ENCODE measurements at regions not wholly inside any gene's neighbourhood (a gene's known extent, or its start where the extent isn't known, plus 50 kb on each side); places are given as distances from the start of the nearest gene placed in this dataset.

DNA sequence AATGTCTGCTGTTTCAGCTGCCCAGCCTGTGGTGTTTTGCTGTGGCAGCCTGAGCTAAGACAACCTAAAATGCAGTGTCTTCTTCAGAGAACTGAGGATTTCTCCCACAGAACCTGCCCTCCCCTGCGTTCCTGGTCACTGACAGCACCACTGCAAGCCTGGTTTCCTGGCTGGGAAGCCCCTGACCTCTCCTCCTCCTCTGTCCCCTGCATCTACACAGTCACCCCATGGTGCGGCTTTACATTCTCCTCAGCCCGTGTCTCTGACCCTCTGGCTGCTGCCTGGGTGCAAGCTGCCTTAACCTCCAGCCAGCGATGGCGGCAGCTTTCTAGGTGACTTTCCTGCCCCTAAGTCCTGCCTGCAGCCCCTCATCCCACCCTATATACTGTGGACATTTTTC lies 337.3 kb upstream of the ZNF32 start:
- H3K27me3 Mint-ChIP-seq, result no peaks in the 10 kb centered on the region
- H3K4me1 Mint-ChIP-seq, result peaks cover 2% of the 10 kb centered on the region
- no peaks in the 10 kb centered on the region for H3K36me3 Mint-ChIP-seq (ENCODE audit: low read depth)
- H3K4me3 Mint-ChIP-seq, result no peak overlapping the region
- H3K9me3 ChIP-seq (ENCODE audit: control insufficient read depth, low read length, poor library complexity, severe bottlenecking), result no peaks in the 10 kb centered on the region
- no peak for ATAC-seq
- DNase-seq, result no peak
- H3K27ac Mint-ChIP-seq, result no peak overlapping the region

- no peaks in the 10 kb centered on the region for H3K27me3 Mint-ChIP-seq
- no peak overlapping the region for H3K27ac Mint-ChIP-seq
- no peaks in the 10 kb centered on the region for H3K9me3 ChIP-seq (ENCODE audit: control insufficient read depth, low read length, poor library complexity, severe bottlenecking)
- no peak overlapping the region for H3K4me3 Mint-ChIP-seq
- DNase-seq (no peak), ATAC-seq (no peak)
- peaks cover 6% of the 10 kb centered on the region for H3K4me1 Mint-ChIP-seq
- no peaks in the 10 kb centered on the region for H3K36me3 Mint-ChIP-seq (ENCODE audit: low read depth)
These were observed 335.2 kb upstream of the ZNF32 start for GRCh38 chr10:43983856-43984271.

DNA sequence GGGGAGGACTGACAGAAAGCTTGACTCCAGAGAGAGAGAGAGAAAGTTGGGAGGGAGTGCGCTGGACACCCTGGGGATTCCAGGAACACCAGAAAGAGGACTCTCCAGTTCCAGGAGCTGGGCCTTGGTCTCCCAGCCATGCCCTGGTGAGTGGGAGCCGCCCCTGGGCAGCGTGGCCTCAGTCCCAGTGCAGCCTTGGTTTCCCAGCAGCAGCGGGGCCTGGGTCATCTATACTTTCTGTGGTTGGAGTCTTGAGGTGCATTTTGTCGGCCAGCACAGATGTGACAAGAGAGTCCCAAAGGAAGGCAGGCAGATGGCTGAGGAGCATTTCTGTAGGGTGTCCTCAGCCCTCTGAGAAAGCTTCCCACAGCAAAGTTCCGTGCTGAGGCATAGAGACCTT lies 334.7 kb upstream of the ZNF32 start:
- DNase-seq (no peak), ATAC-seq (no peak)
- no peak overlapping the region for H3K27ac Mint-ChIP-seq
- no peaks in the 10 kb centered on the region for H3K9me3 ChIP-seq (ENCODE audit: control insufficient read depth, low read length, poor library complexity, severe bottlenecking)
- no peaks in the 10 kb centered on the region for H3K36me3 Mint-ChIP-seq (ENCODE audit: low read depth)
- H3K4me3 Mint-ChIP-seq, result no peak overlapping the region
- no peaks in the 10 kb centered on the region for H3K27me3 Mint-ChIP-seq
- peaks cover 6% of the 10 kb centered on the region for H3K4me1 Mint-ChIP-seq

DNA sequence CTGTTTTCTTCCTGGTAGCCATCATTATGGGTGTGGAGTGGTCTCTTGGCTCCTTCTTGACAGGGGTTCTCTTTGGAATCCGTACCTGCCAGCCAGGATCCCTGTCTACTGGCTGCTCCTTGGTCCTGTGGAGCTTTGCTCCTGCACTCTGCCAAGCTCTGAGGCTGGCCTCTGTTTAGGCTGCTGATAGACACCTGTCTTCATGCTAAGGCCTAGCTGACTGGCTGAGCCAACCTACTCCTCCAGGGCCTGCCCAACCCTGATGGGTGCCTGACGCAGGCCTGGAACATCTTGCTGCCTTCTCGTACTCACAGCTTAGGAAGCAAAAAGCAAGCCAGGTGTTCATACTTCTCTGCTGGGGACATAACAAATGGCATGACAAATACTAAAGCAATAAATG lies 333.6 kb upstream of the ZNF32 start:
- Mint-ChIP-seq H3K27me3 (no peaks in the 10 kb centered on the region), H3K36me3 (ENCODE audit: low read depth) (no peaks in the 10 kb centered on the region)

DNA sequence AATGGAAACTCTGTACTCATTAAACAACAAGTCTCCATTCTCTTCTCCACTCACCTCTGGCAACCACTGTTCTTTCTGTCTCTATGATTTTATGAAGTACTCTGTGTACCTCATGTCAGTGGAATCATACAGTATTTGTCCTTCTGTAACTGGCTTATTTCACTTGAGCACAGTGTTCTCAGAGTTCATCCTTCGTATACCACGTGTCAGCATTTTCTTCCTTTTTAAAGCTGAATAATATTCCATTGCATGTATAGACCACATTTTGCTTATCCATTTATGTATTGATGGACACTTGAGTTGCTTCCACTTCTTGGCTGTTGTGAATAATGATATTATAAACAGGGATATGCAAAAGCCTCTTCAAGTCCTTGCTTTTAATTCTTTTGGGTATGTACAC lies 333.0 kb upstream of the ZNF32 start:
- peak overlapping the region; percentile 19 for H3K27ac Mint-ChIP-seq
- H3K4me1 Mint-ChIP-seq, result peaks cover 6% of the 10 kb centered on the region
- no peak for DNase-seq
- H3K36me3 Mint-ChIP-seq (ENCODE audit: low read depth), result no peaks in the 10 kb centered on the region
- no peaks in the 10 kb centered on the region for H3K27me3 Mint-ChIP-seq
- no peaks in the 10 kb centered on the region for H3K9me3 ChIP-seq (ENCODE audit: control insufficient read depth, low read length, poor library complexity, severe bottlenecking)
- no peak for ATAC-seq
- no peak overlapping the region for H3K4me3 Mint-ChIP-seq

More for the DNA sequence above, 333.6 kb upstream of the ZNF32 start:
- Mint-ChIP-seq H3K4me3 (no peak overlapping the region), H3K27ac (peak overlapping the region; percentile 19), H3K4me1 (peaks cover 6% of the 10 kb centered on the region)
- DNase-seq (no peak), ATAC-seq (no peak)
- no peaks in the 10 kb centered on the region for H3K9me3 ChIP-seq (ENCODE audit: control insufficient read depth, low read length, poor library complexity, severe bottlenecking)

GRCh38 chr10:43981232-43981631 lies 332.6 kb upstream of the ZNF32 start:
- DNase-seq (no peak), ATAC-seq (no peak)
- H3K9me3 ChIP-seq (ENCODE audit: control insufficient read depth, low read length, poor library complexity, severe bottlenecking), result no peaks in the 10 kb centered on the region
- peaks cover 7% of the 10 kb centered on the region for H3K4me1 Mint-ChIP-seq
- H3K27ac Mint-ChIP-seq, result peak overlapping the region; percentile 19
- H3K36me3 Mint-ChIP-seq (ENCODE audit: low read depth), result no peaks in the 10 kb centered on the region
- H3K27me3 Mint-ChIP-seq, result no peaks in the 10 kb centered on the region
- no peak overlapping the region for H3K4me3 Mint-ChIP-seq

GRCh38 chr10:43980715-43981114 lies 332.0 kb upstream of the ZNF32 start:
- no peaks in the 10 kb centered on the region for H3K9me3 ChIP-seq (ENCODE audit: control insufficient read depth, low read length, poor library complexity, severe bottlenecking)
- H3K36me3 Mint-ChIP-seq (ENCODE audit: low read depth), result no peaks in the 10 kb centered on the region
- H3K27me3 Mint-ChIP-seq, result no peaks in the 10 kb centered on the region
- no peak overlapping the region for H3K4me3 Mint-ChIP-seq
- H3K27ac Mint-ChIP-seq, result no peak overlapping the region
- ATAC-seq (no peak), DNase-seq (no peak)
- H3K4me1 Mint-ChIP-seq, result peaks cover 8% of the 10 kb centered on the region

DNA sequence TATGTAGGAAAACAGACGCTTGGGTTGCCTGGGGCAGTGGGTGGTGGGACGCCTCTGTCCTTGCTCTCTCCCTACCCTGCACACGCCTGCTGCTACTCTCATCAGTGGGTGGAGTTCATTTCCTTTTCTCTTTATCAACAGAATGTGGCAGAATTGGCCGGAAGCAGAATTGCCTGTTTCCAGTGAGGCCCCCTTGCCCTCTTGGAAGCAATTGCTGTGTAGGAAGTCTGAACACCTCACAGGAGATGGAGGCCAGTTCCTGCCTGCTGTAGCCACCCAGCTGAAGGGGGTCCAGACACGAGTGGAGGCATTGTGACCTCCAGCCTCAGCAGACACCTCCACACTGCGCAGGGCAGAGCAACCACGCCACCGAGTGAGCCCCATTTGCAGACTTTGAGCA lies 331.6 kb upstream of the ZNF32 start:
- Mint-ChIP-seq H3K27ac (no peak overlapping the region), H3K27me3 (no peaks in the 10 kb centered on the region), H3K4me3 (no peak overlapping the region), H3K4me1 (peaks cover 8% of the 10 kb centered on the region), H3K36me3 (ENCODE audit: low read depth) (no peaks in the 10 kb centered on the region)
- no peak for DNase-seq
- H3K9me3 ChIP-seq (ENCODE audit: control insufficient read depth, low read length, poor library complexity, severe bottlenecking), result no peaks in the 10 kb centered on the region
- ATAC-seq, result no peak

- Mint-ChIP-seq H3K36me3 (ENCODE audit: low read depth) (no peaks in the 10 kb centered on the region), H3K4me3 (no peak overlapping the region), H3K27ac (no peak overlapping the region), H3K27me3 (no peaks in the 10 kb centered on the region), H3K4me1 (peaks cover 8% of the 10 kb centered on the region)
- H3K9me3 ChIP-seq (ENCODE audit: control insufficient read depth, low read length, poor library complexity, severe bottlenecking), result no peaks in the 10 kb centered on the region
- DNase-seq (no peak), ATAC-seq (no peak)
These were observed 330.9 kb upstream of the ZNF32 start for GRCh38 chr10:43979551-43979950.

DNA sequence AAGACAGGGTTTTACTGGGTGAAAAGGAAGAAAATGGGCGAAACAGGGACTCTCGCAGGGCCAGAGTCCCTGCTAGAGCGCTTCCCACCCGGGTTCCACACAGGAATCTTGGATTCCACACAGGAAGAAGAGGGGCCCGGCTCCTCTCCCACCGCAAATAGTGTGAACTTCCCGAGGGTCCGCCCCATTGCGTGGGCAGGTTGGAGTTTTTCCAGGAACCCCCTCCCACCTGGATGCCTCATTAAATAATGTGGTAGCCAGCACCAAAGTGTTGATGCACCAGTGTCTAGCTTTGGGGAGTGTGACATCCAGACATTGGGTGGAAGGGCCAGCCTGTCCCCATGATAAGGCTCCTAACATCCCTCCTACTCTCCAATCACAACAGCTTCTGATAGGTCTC lies 330.3 kb upstream of the ZNF32 start:
- Mint-ChIP-seq H3K36me3 (ENCODE audit: low read depth) (no peaks in the 10 kb centered on the region), H3K27ac (no peak overlapping the region), H3K4me1 (peaks cover 8% of the 10 kb centered on the region), H3K4me3 (no peak overlapping the region), H3K27me3 (no peaks in the 10 kb centered on the region)
- DNase-seq (no peak), ATAC-seq (no peak)
- no peaks in the 10 kb centered on the region for H3K9me3 ChIP-seq (ENCODE audit: control insufficient read depth, low read length, poor library complexity, severe bottlenecking)

DNA sequence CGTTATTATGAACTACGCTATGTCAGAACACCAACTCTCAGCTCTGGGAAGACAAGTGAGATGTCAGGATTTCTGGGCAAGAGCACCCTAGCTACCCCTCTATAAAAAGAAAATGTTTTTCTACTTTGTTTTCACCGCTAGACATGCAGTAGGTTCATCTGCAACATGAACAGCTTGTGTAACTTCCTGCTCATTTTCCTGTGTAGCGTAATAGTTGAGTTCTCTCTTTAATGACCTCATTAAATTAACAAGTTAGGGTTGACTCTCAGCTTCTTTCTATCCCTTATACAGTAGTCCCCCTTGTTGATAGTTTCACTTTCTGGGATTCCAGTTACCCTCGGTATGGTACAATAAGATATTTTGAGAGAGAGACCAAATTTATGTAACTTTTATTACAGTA lies 329.4 kb upstream of the ZNF32 start:
- no peak overlapping the region for H3K4me3 Mint-ChIP-seq
- peaks cover 7% of the 10 kb centered on the region for H3K4me1 Mint-ChIP-seq

DNA sequence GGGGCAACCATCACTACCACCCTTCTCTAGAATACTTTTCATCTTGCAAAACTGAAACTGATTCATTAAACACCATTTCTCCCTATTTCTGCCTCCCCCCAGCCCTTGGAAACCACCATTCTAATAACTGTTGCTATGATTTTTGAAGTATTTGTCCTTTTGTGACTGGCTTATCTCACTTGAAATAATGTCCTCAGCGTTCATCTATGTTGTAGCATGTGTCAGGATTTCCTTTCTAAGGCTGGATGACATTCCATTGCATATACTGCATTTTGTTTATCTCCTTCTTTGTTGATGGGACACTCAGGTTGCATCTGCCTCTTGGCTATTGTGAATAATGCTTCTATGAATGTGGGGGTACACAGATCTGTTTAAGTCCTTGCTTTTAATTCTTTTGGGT lies 327.6 kb upstream of the ZNF32 start:
- no peak overlapping the region for H3K4me3 Mint-ChIP-seq
- no peak for DNase-seq
- no peak for ATAC-seq
- H3K4me1 Mint-ChIP-seq, result peaks cover 6% of the 10 kb centered on the region
- H3K27ac Mint-ChIP-seq, result no peak overlapping the region
- peaks cover 4% of the 10 kb centered on the region for H3K27me3 Mint-ChIP-seq
- no peaks in the 10 kb centered on the region for H3K9me3 ChIP-seq (ENCODE audit: control insufficient read depth, low read length, poor library complexity, severe bottlenecking)
- no peaks in the 10 kb centered on the region for H3K36me3 Mint-ChIP-seq (ENCODE audit: low read depth)

More for the DNA sequence above, 329.4 kb upstream of the ZNF32 start:
- H3K9me3 ChIP-seq (ENCODE audit: control insufficient read depth, low read length, poor library complexity, severe bottlenecking), result no peaks in the 10 kb centered on the region
- H3K27me3 Mint-ChIP-seq, result no peaks in the 10 kb centered on the region
- no peak overlapping the region for H3K27ac Mint-ChIP-seq
- ATAC-seq, result no peak
- DNase-seq, result no peak
- no peaks in the 10 kb centered on the region for H3K36me3 Mint-ChIP-seq (ENCODE audit: low read depth)

DNA sequence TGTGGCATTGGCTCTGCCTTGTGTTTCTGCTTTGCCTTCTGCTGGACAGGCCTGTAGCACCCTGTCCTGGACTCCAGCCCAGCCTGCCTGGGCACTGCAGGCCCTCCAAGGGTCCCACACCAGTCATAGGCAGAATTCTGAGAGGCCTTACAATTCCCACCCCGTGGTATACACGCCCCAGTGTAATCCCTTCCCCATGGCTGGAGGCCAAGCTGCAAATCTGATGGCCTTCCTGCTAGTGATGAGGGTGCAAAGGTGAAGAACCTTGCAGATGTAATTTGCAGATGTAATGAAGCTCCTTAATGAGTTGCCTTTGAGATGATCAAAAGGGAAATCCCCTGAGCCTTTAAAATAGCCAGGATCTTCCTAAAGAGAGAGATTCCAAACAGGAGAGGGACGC lies 325.1 kb upstream of the ZNF32 start:
- no peak overlapping the region for H3K4me3 Mint-ChIP-seq
- H3K9me3 ChIP-seq (ENCODE audit: control insufficient read depth, low read length, poor library complexity, severe bottlenecking), result no peaks in the 10 kb centered on the region
- H3K27me3 Mint-ChIP-seq, result peaks cover 18% of the 10 kb centered on the region
- H3K4me1 Mint-ChIP-seq, result peaks cover 4% of the 10 kb centered on the region
- H3K27ac Mint-ChIP-seq, result no peak overlapping the region
- H3K36me3 Mint-ChIP-seq (ENCODE audit: low read depth), result no peaks in the 10 kb centered on the region
- DNase-seq, result no peak
- no peak for ATAC-seq

- no peaks in the 10 kb centered on the region for H3K9me3 ChIP-seq (ENCODE audit: control insufficient read depth, low read length, poor library complexity, severe bottlenecking)
- ATAC-seq, result no peak
- Mint-ChIP-seq H3K36me3 (ENCODE audit: low read depth) (no peaks in the 10 kb centered on the region), H3K4me1 (peaks cover 4% of the 10 kb centered on the region), H3K27ac (no peak overlapping the region), H3K27me3 (peaks cover 22% of the 10 kb centered on the region), H3K4me3 (no peak overlapping the region)
- DNase-seq, result no peak
These were observed 324.4 kb upstream of the ZNF32 start for GRCh38 chr10:43972976-43973647.

Measured in T-helper 17 cell (primary cell).